ENCODE measurements at regions not wholly inside any gene's neighbourhood (a gene's known extent, or its start where the extent isn't known, plus 50 kb on each side); places are given as distances from the start of the nearest gene placed in this dataset.
A peak's percentile ranks its signal among the peaks of the same experiment; 100 is the strongest.

DNA sequence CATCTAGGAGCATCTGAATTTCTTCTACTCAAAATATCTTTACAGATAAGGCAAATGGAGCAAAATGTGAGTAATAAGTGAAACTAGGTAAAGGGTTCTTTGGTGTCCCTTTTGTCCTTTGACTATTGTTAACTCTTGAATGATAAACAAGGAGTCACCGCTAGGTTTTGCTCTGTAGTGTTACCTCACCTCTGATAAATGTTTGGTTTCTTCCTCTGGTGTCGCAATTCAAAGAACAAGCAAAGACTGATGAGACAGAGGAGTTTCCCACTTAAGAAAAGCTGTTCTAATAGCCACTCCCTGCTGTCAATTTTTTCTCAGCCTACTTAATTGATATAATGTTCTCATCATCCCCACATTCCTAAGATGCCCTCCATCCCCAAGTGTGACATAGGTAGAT is 925.9 kb downstream of the IGSF11 start:
- Histone ChIP-seq H2BK15ac (ENCODE audit: low read length) (no peak overlapping the region), H3K27ac (replicated peaks; ENCODE audit: low read length) (no peak overlapping the region), H2AFZ (ENCODE audit: low read length) (no peak overlapping the region), H3K9ac (ENCODE audit: low read depth, low read length, poor library complexity) (no peak overlapping the region), H3K9me3 (replicated peaks in 1 of 2; ENCODE audit: control insufficient read depth in 2 of 2, insufficient read depth in 1 of 2, low read depth in 1 of 2, low read length in 2 of 2) (no peaks in the 10 kb centered on the region), H3K79me1 (ENCODE audit: low read depth, low read length) (no peaks in the 10 kb centered on the region), H4K91ac (ENCODE audit: low read depth, low read length, poor library complexity) (no peak overlapping the region), H3K23ac (ENCODE audit: low read depth, low read length, poor library complexity) (no peak overlapping the region), H3K4me2 (ENCODE audit: insufficient read depth, low read length, poor library complexity, severe bottlenecking) (no peak overlapping the region), H3K4me1 (ENCODE audit: control insufficient read depth in 2 of 2, insufficient read depth in 1 of 2, low read depth in 1 of 2, low read length in 2 of 2) (no peaks in the 10 kb centered on the region), H4K8ac (ENCODE audit: low read depth, low read length) (no peak overlapping the region), H2BK5ac (ENCODE audit: low read length) (no peak overlapping the region), H3K18ac (ENCODE audit: low read length) (no peak overlapping the region), H2AK5ac (ENCODE audit: low read depth, low read length) (no peak overlapping the region), H3K4me3 (ENCODE audit: low read length in 2 of 2) (no peak overlapping the region), H3K4ac (ENCODE audit: low read length) (no peak overlapping the region), H2BK12ac (ENCODE audit: low read length) (no peak overlapping the region), H3K14ac (ENCODE audit: low read length) (no peak overlapping the region), H2BK120ac (ENCODE audit: low read depth, low read length) (no peak overlapping the region), H3K36me3 (replicated peaks in 1 of 2; ENCODE audit: control insufficient read depth in 2 of 2, insufficient read depth in 2 of 2, low read length in 2 of 2) (no peaks in the 10 kb centered on the region), H3K27me3 (ENCODE audit: control insufficient read depth in 3 of 3, insufficient read depth in 3 of 3, low read depth in 1 of 3, low read length in 3 of 3) (no peaks in the 10 kb centered on the region)
- no peak for DNase-seq (ENCODE audit: low spot score)
- no CpG with 5 or more reads among the region's 2 CpGs for WGBS, 2 donors (ENCODE audit: extremely low coverage in 2 of 2, insufficient read length in 2 of 2, insufficient replicate concordance in 1 of 2)

DNA sequence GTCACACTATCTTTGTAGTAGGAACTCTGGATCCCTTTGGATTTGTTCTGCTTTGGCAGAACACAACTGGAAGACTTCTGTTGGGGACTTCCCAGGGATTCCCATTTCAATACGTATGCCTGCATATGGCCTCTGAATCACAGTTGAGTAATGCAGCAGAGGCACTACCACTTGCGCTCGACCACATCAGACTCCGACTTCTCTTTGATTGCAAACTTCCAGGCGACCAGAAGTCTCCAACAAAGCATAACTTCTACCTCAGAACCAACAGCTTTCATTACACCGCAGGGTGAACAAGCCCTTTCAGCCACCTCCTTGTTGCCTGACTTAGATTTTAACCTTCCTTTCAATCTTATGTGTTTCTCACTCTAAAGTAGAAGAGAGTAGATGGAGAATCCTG is 924.4 kb downstream of the IGSF11 start:
- Histone ChIP-seq H2BK12ac (ENCODE audit: low read length) (no peak overlapping the region), H2BK120ac (ENCODE audit: low read depth, low read length) (no peak overlapping the region), H3K27ac (replicated peaks; ENCODE audit: low read length) (no peak overlapping the region), H2BK5ac (ENCODE audit: low read length) (no peak overlapping the region), H3K4me3 (ENCODE audit: low read length in 2 of 2) (no peak overlapping the region), H3K4me1 (ENCODE audit: control insufficient read depth in 2 of 2, insufficient read depth in 1 of 2, low read depth in 1 of 2, low read length in 2 of 2) (no peaks in the 10 kb centered on the region), H3K4me2 (ENCODE audit: insufficient read depth, low read length, poor library complexity, severe bottlenecking) (no peak overlapping the region), H3K36me3 (replicated peaks in 1 of 2; ENCODE audit: control insufficient read depth in 2 of 2, insufficient read depth in 2 of 2, low read length in 2 of 2) (no peaks in the 10 kb centered on the region), H3K9me3 (replicated peaks in 1 of 2; ENCODE audit: control insufficient read depth in 2 of 2, insufficient read depth in 1 of 2, low read depth in 1 of 2, low read length in 2 of 2) (no peaks in the 10 kb centered on the region), H3K9ac (ENCODE audit: low read depth, low read length, poor library complexity) (no peak overlapping the region), H3K79me1 (ENCODE audit: low read depth, low read length) (no peaks in the 10 kb centered on the region), H3K14ac (ENCODE audit: low read length) (no peak overlapping the region), H4K91ac (ENCODE audit: low read depth, low read length, poor library complexity) (no peak overlapping the region), H2BK15ac (ENCODE audit: low read length) (no peak overlapping the region), H3K4ac (ENCODE audit: low read length) (no peak overlapping the region), H2AK5ac (ENCODE audit: low read depth, low read length) (no peak overlapping the region), H4K8ac (ENCODE audit: low read depth, low read length) (no peak overlapping the region), H3K18ac (ENCODE audit: low read length) (no peak overlapping the region), H2AFZ (ENCODE audit: low read length) (no peak overlapping the region), H3K23ac (ENCODE audit: low read depth, low read length, poor library complexity) (no peak overlapping the region), H3K27me3 (ENCODE audit: control insufficient read depth in 3 of 3, insufficient read depth in 3 of 3, low read depth in 1 of 3, low read length in 3 of 3) (no peaks in the 10 kb centered on the region)
- DNase-seq (ENCODE audit: low spot score), result no peak
- no CpG with 5 or more reads among the region's 6 CpGs for WGBS, 2 donors (ENCODE audit: extremely low coverage in 2 of 2, insufficient read length in 2 of 2, insufficient replicate concordance in 1 of 2)

DNA sequence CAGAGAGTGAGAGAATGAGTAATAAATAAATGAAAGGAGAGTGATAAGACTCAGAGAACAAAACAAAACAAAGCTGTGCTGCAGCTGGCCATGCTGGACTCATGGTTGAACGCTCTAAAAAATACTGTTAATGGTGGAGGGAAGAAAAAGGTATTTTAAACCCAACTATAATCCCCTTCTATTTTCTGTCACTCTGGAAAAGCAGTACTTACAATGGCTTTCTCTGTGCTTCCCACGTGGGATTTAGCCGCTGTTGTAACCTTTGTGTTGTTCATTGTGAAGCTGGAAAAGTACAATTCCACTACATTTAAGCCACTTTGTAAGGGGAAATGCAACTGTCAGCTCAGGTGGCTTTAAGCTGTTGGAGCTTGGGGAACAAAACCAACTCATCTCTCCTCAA is 917.7 kb downstream of the IGSF11 start:
- Histone ChIP-seq H3K4me1 (ENCODE audit: control insufficient read depth in 2 of 2, insufficient read depth in 1 of 2, low read depth in 1 of 2, low read length in 2 of 2) (peaks cover 2 to 3% of the 10 kb centered on the region in 2 donors), H3K9me3 (replicated peaks in 1 of 2; ENCODE audit: control insufficient read depth in 2 of 2, insufficient read depth in 1 of 2, low read depth in 1 of 2, low read length in 2 of 2) (no peaks in the 10 kb centered on the region), H4K8ac (ENCODE audit: low read depth, low read length) (no peak overlapping the region), H2BK5ac (ENCODE audit: low read length) (no peak overlapping the region), H2BK15ac (ENCODE audit: low read length) (no peak overlapping the region), H3K27ac (replicated peaks; ENCODE audit: low read length) (peak overlapping the region; percentile 75), H2BK120ac (ENCODE audit: low read depth, low read length) (no peak overlapping the region), H3K4me2 (ENCODE audit: insufficient read depth, low read length, poor library complexity, severe bottlenecking) (no peak overlapping the region), H2AFZ (ENCODE audit: low read length) (peak overlapping the region; percentile 41), H3K23ac (ENCODE audit: low read depth, low read length, poor library complexity) (no peak overlapping the region), H3K18ac (ENCODE audit: low read length) (no peak overlapping the region), H3K36me3 (replicated peaks in 1 of 2; ENCODE audit: control insufficient read depth in 2 of 2, insufficient read depth in 2 of 2, low read length in 2 of 2) (no peaks in the 10 kb centered on the region), H3K9ac (ENCODE audit: low read depth, low read length, poor library complexity) (no peak overlapping the region), H3K4ac (ENCODE audit: low read length) (no peak overlapping the region), H4K91ac (ENCODE audit: low read depth, low read length, poor library complexity) (no peak overlapping the region), H3K27me3 (ENCODE audit: control insufficient read depth in 3 of 3, insufficient read depth in 3 of 3, low read depth in 1 of 3, low read length in 3 of 3) (no peaks in the 10 kb centered on the region), H3K4me3 (ENCODE audit: low read length in 2 of 2) (no peak overlapping the region), H3K14ac (ENCODE audit: low read length) (no peak overlapping the region), H3K79me1 (ENCODE audit: low read depth, low read length) (no peaks in the 10 kb centered on the region), H2BK12ac (ENCODE audit: low read length) (no peak overlapping the region), H2AK5ac (ENCODE audit: low read depth, low read length) (no peak overlapping the region)
- peak; percentile 54 for DNase-seq (ENCODE audit: low spot score)
- WGBS, 2 donors (ENCODE audit: extremely low coverage in 2 of 2, insufficient read length in 2 of 2, insufficient replicate concordance in 1 of 2), result no CpG with 5 or more reads among the region's 3 CpGs

DNA sequence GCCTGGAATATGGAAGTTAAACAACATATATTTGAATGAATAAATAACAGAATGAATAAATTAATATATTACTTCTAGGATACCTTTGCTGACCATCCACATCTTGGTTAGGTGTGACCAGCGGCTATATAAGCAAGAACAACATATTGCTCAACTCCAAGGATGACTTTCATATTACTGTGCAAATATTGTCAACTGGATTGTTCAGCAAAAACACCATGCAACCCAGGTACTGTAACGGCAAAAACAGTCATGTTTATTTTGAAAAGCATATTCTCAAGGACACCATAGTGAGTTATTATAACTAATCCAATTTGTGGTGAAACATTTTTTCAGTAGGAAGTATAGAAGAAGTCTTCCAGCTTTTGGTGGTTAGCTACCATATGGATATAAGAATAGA is 907.9 kb downstream of the IGSF11 start:
- Histone ChIP-seq H3K4me1 (ENCODE audit: control insufficient read depth in 2 of 2, insufficient read depth in 1 of 2, low read depth in 1 of 2, low read length in 2 of 2) (no peaks in the 10 kb centered on the region), H3K27me3 (ENCODE audit: control insufficient read depth in 3 of 3, insufficient read depth in 3 of 3, low read depth in 1 of 3, low read length in 3 of 3) (no peaks in the 10 kb centered on the region), H3K36me3 (replicated peaks in 1 of 2; ENCODE audit: control insufficient read depth in 2 of 2, insufficient read depth in 2 of 2, low read length in 2 of 2) (no peaks in the 10 kb centered on the region), H2BK5ac (ENCODE audit: low read length) (no peak overlapping the region), H3K79me1 (ENCODE audit: low read depth, low read length) (no peaks in the 10 kb centered on the region), H2BK120ac (ENCODE audit: low read depth, low read length) (no peak overlapping the region), H4K91ac (ENCODE audit: low read depth, low read length, poor library complexity) (no peak overlapping the region), H2BK12ac (ENCODE audit: low read length) (no peak overlapping the region), H3K9ac (ENCODE audit: low read depth, low read length, poor library complexity) (no peak overlapping the region), H3K9me3 (replicated peaks in 1 of 2; ENCODE audit: control insufficient read depth in 2 of 2, insufficient read depth in 1 of 2, low read depth in 1 of 2, low read length in 2 of 2) (no peaks in the 10 kb centered on the region), H3K4ac (ENCODE audit: low read length) (no peak overlapping the region), H3K4me3 (ENCODE audit: low read length in 2 of 2) (no peak overlapping the region), H3K4me2 (ENCODE audit: insufficient read depth, low read length, poor library complexity, severe bottlenecking) (no peak overlapping the region), H2AFZ (ENCODE audit: low read length) (no peak overlapping the region), H2BK15ac (ENCODE audit: low read length) (no peak overlapping the region), H3K18ac (ENCODE audit: low read length) (no peak overlapping the region), H3K27ac (replicated peaks; ENCODE audit: low read length) (no peak overlapping the region), H3K23ac (ENCODE audit: low read depth, low read length, poor library complexity) (no peak overlapping the region), H4K8ac (ENCODE audit: low read depth, low read length) (no peak overlapping the region), H2AK5ac (ENCODE audit: low read depth, low read length) (no peak overlapping the region), H3K14ac (ENCODE audit: low read length) (no peak overlapping the region)
- DNase-seq (ENCODE audit: low spot score), result no peak
- no CpG with 5 or more reads among the region's 2 CpGs for WGBS, 2 donors (ENCODE audit: extremely low coverage in 2 of 2, insufficient read length in 2 of 2, insufficient replicate concordance in 1 of 2)

Data from neuronal stem cell (in vitro differentiated cells).